Left ventricle myocardium inferior (tissue), 1 donor: ENCODE measurements at regions not wholly inside any gene's neighbourhood (a gene's known extent, or its start where the extent isn't known, plus 50 kb on each side); places are given as distances from the start of the nearest gene placed in this dataset.

Source experiments
- DNase-seq: peaks from one replicate; pipeline ENCODE4 v3.0.0-alpha.2; 2020
- H3K27ac ChIP-seq: fragments of 200-600 bp; replicated peaks from 2 replicates; pipeline ENCODE4 v1.8.0; 2021
- H3K27me3 ChIP-seq: fragments of 200-600 bp; 2 replicates; pipeline ENCODE4 v1.8.0; 2021; ENCODE audit warnings: low read depth
- H3K36me3 ChIP-seq: fragments of 200-600 bp; 2 replicates; pipeline ENCODE4 v1.8.0; 2021
- H3K4me1 ChIP-seq: fragments of 200-600 bp; 2 replicates; pipeline ENCODE4 v1.8.0; 2021
- H3K4me3 ChIP-seq: fragments of 200-600 bp; 2 replicates; pipeline ENCODE4 v1.8.0; 2021; ENCODE audit warnings: mild to moderate bottlenecking, moderate library complexity
- H3K9me3 ChIP-seq: fragments of 200-600 bp; replicated peaks from 2 replicates; pipeline ENCODE4 v1.8.0; 2021
- CTCF ChIP-seq: fragments of 200-600 bp; IDR thresholded peaks from 2 replicates; pipeline ENCODE4 v1.8.0; 2021; ENCODE audit warnings: antibody characterized with exemption, mild to moderate bottlenecking, borderline replicate concordance
- intact Hi-C: fragments of 100-400 bp; cut with micrococcal nuclease; formaldehyde crosslinking; loops from one replicate; pipeline ENCODE4 v1.11.0; 2022
- donor health status: DM: no; HTN: yes; CAD: no; lungs with severe emphysema.

DNA sequence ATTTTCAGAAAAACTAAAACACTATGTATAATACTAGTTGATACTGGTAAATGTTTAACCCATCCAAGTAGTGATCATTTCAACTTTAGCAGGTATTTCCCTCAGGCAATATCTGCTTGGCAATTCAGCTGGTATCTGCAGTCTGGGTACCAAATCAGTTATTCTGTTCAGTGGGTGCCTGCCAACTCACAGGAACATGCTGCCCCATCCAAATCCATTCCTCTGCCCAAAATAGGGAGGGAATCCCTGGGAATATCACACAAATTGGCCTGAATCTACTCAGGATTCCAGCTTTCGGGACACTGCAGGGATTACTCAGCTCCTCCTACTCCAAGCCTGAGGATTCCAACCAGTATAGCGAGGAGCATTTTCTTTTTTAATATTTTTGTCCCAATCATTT, 61.7 kb upstream of the PDE4D start:
- H3K9me3 ChIP-seq: no peaks in the 10 kb centered on the region
- no peak for TF ChIP-seq CTCF
- intact Hi-C loops: no loop called here
- no peaks in the 10 kb centered on the region for H3K27me3 ChIP-seq
- DNase-seq: no peak
- no peaks in the 10 kb centered on the region for H3K36me3 ChIP-seq
- no peaks in the 10 kb centered on the region for H3K4me1 ChIP-seq
- H3K27ac ChIP-seq: no peak overlapping the region
- no peak overlapping the region for H3K4me3 ChIP-seq

GRCh38 chr5:59943452-59944113, 50.1 kb upstream of the PDE4D start:
- intact Hi-C loops: no loop called here
- no peak overlapping the region for H3K4me3 ChIP-seq
- no peaks in the 10 kb centered on the region for H3K36me3 ChIP-seq
- no peaks in the 10 kb centered on the region for H3K9me3 ChIP-seq
- no peaks in the 10 kb centered on the region for H3K4me1 ChIP-seq
- H3K27ac ChIP-seq: no peak overlapping the region
- TF ChIP-seq CTCF: no peak
- no peaks in the 10 kb centered on the region for H3K27me3 ChIP-seq
- no peak for DNase-seq
